Stimulated activated CD8-positive, alpha-beta memory T cell treated with anti-CD3 and anti-CD28 coated beads, Interleukin-12 subunit alpha, Interleukin-12 subunit beta, amount 100 ng/mL, for 24 hours (primary cell): ENCODE measurements at regions not wholly inside any gene's neighbourhood (a gene's known extent, or its start where the extent isn't known, plus 50 kb on each side); places are given as distances from the start of the nearest gene placed in this dataset.

Experiments used
- DNase-seq: peaks from one replicate; pipeline ENCODE4 v3.0.0-alpha.2; 2020; ENCODE audit errors: extremely low read depth

- no peak for DNase-seq
Measured at GRCh38 chr11:15695096-15695721, 580.5 kb downstream of the INSC start.

- no peak for DNase-seq
Measured at GRCh38 chr11:15696069-15696468, 581.3 kb downstream of the INSC start.

- DNase-seq, result no peak
Measured at GRCh38 chr11:15697437-15698236, 582.9 kb downstream of the INSC start.

GRCh38 chr11:15698855-15699254 lies 584.1 kb downstream of the INSC start:
- no peak for DNase-seq

- no peak for DNase-seq
Measured at GRCh38 chr11:15699978-15700377, 585.3 kb downstream of the INSC start.

- DNase-seq, result no peak
Measured at GRCh38 chr11:15700456-15700855, 585.7 kb downstream of the INSC start.

GRCh38 chr11:15704064-15704463 lies 589.3 kb downstream of the INSC start:
- DNase-seq, result no peak

- no peak for DNase-seq
Measured at GRCh38 chr11:15704556-15704955, 589.8 kb downstream of the INSC start.

GRCh38 chr11:15705891-15706290 lies 591.2 kb downstream of the INSC start:
- no peak for DNase-seq

- no peak for DNase-seq
Measured at GRCh38 chr11:15707194-15707593, 592.5 kb downstream of the INSC start.

GRCh38 chr11:15707971-15708370 lies 593.2 kb downstream of the INSC start:
- no peak for DNase-seq

- DNase-seq, result no peak
Measured at GRCh38 chr11:15710580-15711275, 596.0 kb downstream of the INSC start.

GRCh38 chr11:15711311-15711710 lies 596.6 kb downstream of the INSC start:
- no peak for DNase-seq

GRCh38 chr11:15714641-15715399 lies 600.1 kb downstream of the INSC start:
- DNase-seq, result no peak

GRCh38 chr11:15716550-15716949 lies 601.8 kb downstream of the INSC start:
- no peak for DNase-seq

- no peak for DNase-seq
Measured at GRCh38 chr11:15720460-15720859, 605.7 kb downstream of the INSC start.

- DNase-seq, result no peak
Measured at GRCh38 chr11:15723966-15724365, 609.2 kb downstream of the INSC start.

GRCh38 chr11:15724601-15725000 lies 609.9 kb downstream of the INSC start:
- DNase-seq, result no peak

- no peak for DNase-seq
Measured at GRCh38 chr11:15725246-15725645, 610.5 kb downstream of the INSC start.

- DNase-seq, result no peak
Measured at GRCh38 chr11:15726221-15726746, 611.6 kb downstream of the INSC start.

- no peak for DNase-seq
Measured at GRCh38 chr11:15726893-15727519, 612.3 kb downstream of the INSC start.
